ENCODE measurements at regions not wholly inside any gene's neighbourhood (a gene's known extent, or its start where the extent isn't known, plus 50 kb on each side); places are given as distances from the start of the nearest gene placed in this dataset.

DNA sequence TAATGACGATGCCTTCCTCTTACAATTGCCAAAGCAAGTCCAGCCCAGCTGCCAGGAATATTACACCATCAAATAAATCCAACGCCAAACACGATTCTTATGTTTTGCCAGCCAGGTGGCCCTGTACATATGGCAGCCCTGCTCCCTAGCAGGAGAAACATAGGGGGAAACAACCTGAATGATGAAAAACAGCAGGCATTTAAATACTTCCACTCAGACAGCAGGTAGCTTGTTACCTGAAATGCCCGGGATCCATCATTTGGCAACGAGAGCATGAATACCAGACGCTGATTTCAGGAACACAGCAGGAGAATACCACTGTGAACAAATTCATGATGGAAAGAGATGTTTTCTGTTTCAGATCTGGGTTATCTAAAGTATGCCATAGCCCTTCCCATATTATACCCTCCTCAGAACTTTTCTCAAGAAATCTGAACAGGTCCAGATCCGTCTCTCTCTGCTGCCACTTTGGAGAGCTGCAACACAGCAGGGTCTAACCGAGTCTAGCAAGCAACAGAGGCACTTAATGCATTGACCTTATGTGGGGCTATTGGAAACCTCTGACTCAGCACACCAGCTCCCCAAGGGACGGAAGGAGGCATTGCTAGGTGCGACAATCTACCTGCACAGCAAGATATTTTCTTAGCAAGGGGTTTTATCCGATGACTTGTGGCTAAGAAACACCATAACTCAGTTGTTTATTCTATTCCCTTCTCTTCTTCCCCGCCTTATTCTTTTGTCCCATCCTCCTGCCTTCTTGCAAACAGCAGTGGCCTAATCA lies 166.3 kb downstream of the BARHL2 start:
- H3K4me3 ChIP-seq = no peak overlapping the region
- 8 to 100% (median 73%) methylated on average over 3 to 12 of the region's 12 CpGs for WGBS, 10 experiments

DNA sequence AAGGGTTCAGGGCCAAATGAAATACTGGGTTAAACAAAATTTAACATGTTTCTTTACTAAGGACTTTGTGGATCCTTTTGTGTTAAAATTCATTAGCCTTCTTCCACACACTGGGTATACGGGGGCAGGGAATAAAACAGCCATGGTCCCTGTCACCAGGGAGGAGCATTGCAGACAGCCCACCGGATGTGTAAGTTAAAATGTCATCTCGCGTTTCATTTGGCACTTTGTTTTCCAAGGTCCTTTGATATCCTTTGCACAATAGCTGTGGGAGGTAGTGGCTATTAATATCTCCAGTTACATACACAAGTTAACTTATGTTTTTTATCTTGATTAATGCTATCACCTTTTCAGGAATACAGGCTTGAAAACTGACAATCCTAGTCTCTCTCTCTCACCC lies 172.7 kb downstream of the BARHL2 start:
- Histone ChIP-seq H3K27ac (no peak overlapping the region), H3K4me1 (replicated peaks in 1 of 2) (peaks cover 16 to 23% of the 10 kb centered on the region in 2 donors), H3K4me3 (no peak overlapping the region)
- WGBS, 10 experiments = 9 to 60% (median 40%) methylated on average over 1 to 4 of the region's 4 CpGs; no CpG with 5 or more reads in 1 of the 10 experiments
- in situ Hi-C loops (cut with MboI; ENCODE audit: low pct_unique_long_range_greater_than_20kb in 2 of 9, low sequenced_read_pairs in 9 of 9, unreplicated experiment in 9 of 9) = no loop called here
- ATAC-seq (replicated peaks in 6 of 8) = no peak

More for the DNA sequence above, 166.3 kb downstream of the BARHL2 start:
- no peak for ATAC-seq (replicated peaks in 6 of 8)
- Histone ChIP-seq H3K27ac (no peak overlapping the region), H3K4me1 (replicated peaks in 1 of 2) (no peaks in the 10 kb centered on the region)
- in situ Hi-C loops (cut with MboI; ENCODE audit: low pct_unique_long_range_greater_than_20kb in 2 of 9, low sequenced_read_pairs in 9 of 9, unreplicated experiment in 9 of 9) = no loop called here

DNA sequence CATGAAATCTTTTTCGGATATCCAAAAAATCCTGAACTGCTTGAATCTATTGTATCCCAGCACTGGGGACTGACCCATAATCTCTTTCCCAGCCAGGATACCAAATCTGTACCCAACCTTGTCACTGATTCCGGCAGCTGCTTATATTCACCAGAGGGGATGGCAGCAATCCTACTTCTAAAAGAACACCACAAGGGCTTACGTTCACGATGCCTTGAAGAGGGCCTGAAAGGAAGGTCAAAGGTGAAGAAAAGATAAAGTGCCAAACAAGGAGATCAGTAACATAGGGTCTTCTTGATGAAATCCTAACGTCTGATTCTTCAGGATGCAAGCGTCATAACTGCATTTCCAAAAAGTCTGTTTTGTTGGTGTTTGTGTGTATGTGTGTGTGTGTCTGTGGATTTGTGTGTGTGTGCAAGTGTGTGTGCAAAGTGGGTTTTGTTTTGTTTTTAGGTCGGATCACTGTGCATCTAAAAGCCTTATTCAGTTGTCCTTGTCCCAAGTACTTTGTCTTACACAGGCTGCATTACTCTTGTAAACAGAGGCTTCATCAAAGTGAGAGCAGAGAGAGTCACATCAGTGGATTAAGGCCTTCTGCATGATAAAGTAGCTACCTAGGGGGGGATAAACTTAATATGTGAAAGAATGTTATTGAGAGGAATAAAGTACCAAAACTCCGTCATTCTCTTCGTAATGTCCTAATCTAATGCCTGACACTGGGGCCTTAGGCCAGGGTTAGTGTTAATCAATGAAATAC lies 179.3 kb downstream of the BARHL2 start:
- 6 to 59% (median 36%) methylated on average over 1 to 9 of the region's 9 CpGs for WGBS, 10 experiments
- Histone ChIP-seq H3K4me1 (replicated peaks in 1 of 2) (peaks cover 12 to 16% of the 10 kb centered on the region in 2 donors), H3K4me3 (no peak overlapping the region), H3K27ac (no peak overlapping the region)
- in situ Hi-C loops (cut with MboI; ENCODE audit: low pct_unique_long_range_greater_than_20kb in 2 of 9, low sequenced_read_pairs in 9 of 9, unreplicated experiment in 9 of 9) = no loop called here
- no peak for ATAC-seq (replicated peaks in 6 of 8)

DNA sequence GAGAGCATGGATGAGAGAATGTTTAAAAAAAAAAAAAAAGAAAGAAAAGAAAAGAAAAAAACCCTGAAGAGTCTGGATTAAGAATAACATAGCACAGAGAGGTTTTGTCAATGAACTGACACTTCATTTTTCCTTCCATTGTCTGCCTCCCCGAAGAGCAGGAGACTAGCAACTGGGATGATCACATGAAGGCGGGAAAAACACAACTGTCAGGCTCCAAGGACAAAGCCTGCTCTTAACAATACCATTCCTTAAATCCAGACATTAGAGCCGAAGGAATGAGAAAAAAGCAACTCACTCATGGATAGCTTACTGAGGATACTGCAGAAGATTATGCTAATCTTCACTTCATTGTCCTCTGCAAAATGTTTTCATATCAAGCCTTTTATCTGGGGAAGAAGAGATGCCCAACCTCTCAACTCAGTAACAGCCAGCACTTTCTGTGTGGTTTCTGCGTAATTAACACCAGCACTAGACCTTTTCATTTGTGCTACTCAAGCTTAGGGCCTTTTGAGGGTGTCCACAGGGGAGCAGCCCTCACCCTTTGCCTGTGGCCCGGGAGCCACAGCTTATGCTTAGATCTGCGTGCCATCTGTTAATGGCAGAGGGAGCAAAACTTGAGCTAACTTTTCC lies 182.3 kb downstream of the BARHL2 start:
- Histone ChIP-seq H3K4me3 (no peak overlapping the region), H3K27ac (peak overlapping the region in 1 of 2 donors; percentile 49), H3K4me1 (replicated peaks in 1 of 2) (peaks cover 9 to 15% of the 10 kb centered on the region in 2 donors)
- WGBS, 10 experiments = 4 to 38% (median 11%) methylated on average over 3 to 6 of the region's 6 CpGs
- peak in 5 of 8 experiments; percentile 68 to 89 (median 69) for ATAC-seq (replicated peaks in 6 of 8)
- in situ Hi-C loops (cut with MboI; ENCODE audit: low pct_unique_long_range_greater_than_20kb in 2 of 9, low sequenced_read_pairs in 9 of 9, unreplicated experiment in 9 of 9) = no loop called here

- Histone ChIP-seq H3K27ac (peak overlapping the region in 1 of 2 donors; percentile 49), H3K4me1 (replicated peaks in 1 of 2) (peaks cover 9 to 15% of the 10 kb centered on the region in 2 donors), H3K4me3 (no peak overlapping the region)
- 5 to 77% (median 54%) methylated on average over 1 to 6 of the region's 6 CpGs for WGBS, 10 experiments
- in situ Hi-C loops (cut with MboI; ENCODE audit: low pct_unique_long_range_greater_than_20kb in 2 of 9, low sequenced_read_pairs in 9 of 9, unreplicated experiment in 9 of 9) = no loop called here
- peak in 1 of 8 experiments; percentile 25 for ATAC-seq (replicated peaks in 6 of 8)
Observed at GRCh38 chr1:90534116-90534515, 183.0 kb downstream of the BARHL2 start.

DNA sequence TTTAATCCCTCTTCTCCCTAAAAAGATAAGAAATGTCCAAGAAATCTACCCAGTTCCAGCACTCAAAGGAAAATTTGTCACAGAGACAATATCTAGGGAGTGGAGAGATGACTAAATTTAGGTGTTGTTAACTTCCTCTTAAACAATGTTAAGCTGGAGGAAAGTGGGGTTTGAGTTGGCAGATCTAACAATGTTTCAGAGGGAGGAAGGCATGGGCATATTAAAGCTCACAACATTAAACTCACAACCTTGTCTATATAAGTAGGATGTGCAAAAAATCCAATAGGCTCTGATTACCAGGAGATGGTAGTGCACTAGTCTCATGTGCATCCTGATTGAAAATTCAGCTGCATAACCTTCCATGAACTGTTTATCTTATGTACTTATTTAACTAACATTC lies 190.1 kb downstream of the BARHL2 start:
- ATAC-seq (replicated peaks in 6 of 8) = no peak
- H3K4me3 ChIP-seq = no peak overlapping the region
- in situ Hi-C loops (cut with MboI; ENCODE audit: low pct_unique_long_range_greater_than_20kb in 2 of 9, low sequenced_read_pairs in 9 of 9, unreplicated experiment in 9 of 9) = no loop called here
- no peak overlapping the region for H3K27ac ChIP-seq
- H3K4me1 ChIP-seq (replicated peaks in 1 of 2) = no peaks in the 10 kb centered on the region

DNA sequence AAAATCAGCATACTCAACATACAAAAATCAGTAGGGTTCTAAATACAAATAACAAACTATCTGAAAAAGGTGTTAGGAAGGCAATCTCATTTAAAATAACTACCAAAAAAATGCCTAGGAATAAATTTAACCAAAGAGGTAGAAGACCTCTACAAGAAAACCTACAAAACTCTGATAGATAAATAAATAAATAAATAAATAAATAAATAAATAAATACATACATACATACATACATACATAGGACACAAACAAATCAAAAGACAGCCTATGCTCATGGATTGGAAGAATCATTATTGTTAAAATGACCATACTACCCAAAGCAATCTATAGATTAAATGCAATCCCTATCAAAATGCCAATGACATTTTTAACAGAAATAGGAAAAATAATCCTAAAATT lies 194.7 kb downstream of the BARHL2 start:
- ATAC-seq (replicated peaks in 6 of 8) = no peak
- in situ Hi-C loops (cut with MboI; ENCODE audit: low pct_unique_long_range_greater_than_20kb in 2 of 9, low sequenced_read_pairs in 9 of 9, unreplicated experiment in 9 of 9) = no loop called here
- Histone ChIP-seq H3K4me3 (no peak overlapping the region), H3K4me1 (replicated peaks in 1 of 2) (no peaks in the 10 kb centered on the region), H3K27ac (no peak overlapping the region)

DNA sequence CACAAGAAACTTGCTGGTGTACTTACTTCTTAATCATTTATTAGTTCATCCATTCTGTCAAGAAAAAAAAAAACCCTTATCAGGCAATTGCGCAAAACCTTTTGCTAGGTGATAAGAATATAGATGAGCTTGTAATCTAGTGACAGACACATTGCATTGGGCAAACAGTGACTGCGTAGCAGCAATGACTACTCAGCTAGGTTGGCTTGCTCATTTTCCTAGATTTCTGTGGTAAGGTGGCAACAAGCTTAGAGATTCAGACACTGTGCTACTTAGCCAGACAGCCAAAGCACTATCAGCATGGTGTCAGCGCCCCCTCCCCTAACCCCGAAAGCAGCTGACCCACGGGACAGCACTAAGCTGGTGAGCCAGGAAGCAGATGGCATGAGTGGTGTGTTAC lies 203.1 kb downstream of the BARHL2 start:
- WGBS, 10 experiments = 17 to 100% (median 94%) methylated on average over 1 to 5 of the region's 5 CpGs; no CpG with 5 or more reads in 1 of the 10 experiments
- H3K27ac ChIP-seq = no peak overlapping the region
- ATAC-seq (replicated peaks in 6 of 8) = no peak
- H3K4me3 ChIP-seq = no peak overlapping the region
- in situ Hi-C loops (cut with MboI; ENCODE audit: low pct_unique_long_range_greater_than_20kb in 2 of 9, low sequenced_read_pairs in 9 of 9, unreplicated experiment in 9 of 9) = no loop called here
- H3K4me1 ChIP-seq (replicated peaks in 1 of 2) = no peaks in the 10 kb centered on the region

DNA sequence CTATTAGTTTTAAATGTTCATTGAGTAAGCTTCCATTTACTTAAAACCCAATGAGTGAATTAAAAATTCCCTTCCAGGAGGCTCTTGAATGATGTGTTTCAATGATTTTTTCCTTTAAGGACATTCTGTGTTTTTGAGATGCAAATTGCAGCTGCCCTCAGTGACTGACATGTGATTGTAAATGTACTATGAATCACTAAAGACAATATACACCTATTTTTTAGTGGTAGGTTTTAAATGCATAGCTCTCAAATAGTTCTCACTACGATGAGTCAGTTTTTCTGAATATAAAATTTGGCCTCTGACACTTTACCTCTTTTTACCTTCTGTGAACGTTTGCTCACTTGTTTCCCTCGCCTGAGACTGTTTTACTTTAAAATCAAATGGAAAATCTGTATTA lies 204.7 kb downstream of the BARHL2 start:
- H3K4me1 ChIP-seq (replicated peaks in 1 of 2) = no peaks in the 10 kb centered on the region
- no peak overlapping the region for H3K4me3 ChIP-seq
- H3K27ac ChIP-seq = no peak overlapping the region
- WGBS, 10 experiments = 0 to 79% (median 50%) methylated on average over 1 to 3 of the region's 3 CpGs
- ATAC-seq (replicated peaks in 6 of 8) = peak in 2 of 8 experiments; percentile 30 to 55
- in situ Hi-C loops (cut with MboI; ENCODE audit: low pct_unique_long_range_greater_than_20kb in 2 of 9, low sequenced_read_pairs in 9 of 9, unreplicated experiment in 9 of 9) = no loop called here

- 0 to 79% (median 55%) methylated on average over 1 to 3 of the region's 3 CpGs; no CpG with 5 or more reads in 1 of the 10 experiments for WGBS, 10 experiments
- ATAC-seq (replicated peaks in 6 of 8) = no peak
- no peak overlapping the region for H3K27ac ChIP-seq
- H3K4me1 ChIP-seq (replicated peaks in 1 of 2) = no peaks in the 10 kb centered on the region
- H3K4me3 ChIP-seq = no peak overlapping the region
- in situ Hi-C loops (cut with MboI; ENCODE audit: low pct_unique_long_range_greater_than_20kb in 2 of 9, low sequenced_read_pairs in 9 of 9, unreplicated experiment in 9 of 9) = no loop called here
Observed at GRCh38 chr1:90510143-90510542, 207.0 kb downstream of the BARHL2 start.

DNA sequence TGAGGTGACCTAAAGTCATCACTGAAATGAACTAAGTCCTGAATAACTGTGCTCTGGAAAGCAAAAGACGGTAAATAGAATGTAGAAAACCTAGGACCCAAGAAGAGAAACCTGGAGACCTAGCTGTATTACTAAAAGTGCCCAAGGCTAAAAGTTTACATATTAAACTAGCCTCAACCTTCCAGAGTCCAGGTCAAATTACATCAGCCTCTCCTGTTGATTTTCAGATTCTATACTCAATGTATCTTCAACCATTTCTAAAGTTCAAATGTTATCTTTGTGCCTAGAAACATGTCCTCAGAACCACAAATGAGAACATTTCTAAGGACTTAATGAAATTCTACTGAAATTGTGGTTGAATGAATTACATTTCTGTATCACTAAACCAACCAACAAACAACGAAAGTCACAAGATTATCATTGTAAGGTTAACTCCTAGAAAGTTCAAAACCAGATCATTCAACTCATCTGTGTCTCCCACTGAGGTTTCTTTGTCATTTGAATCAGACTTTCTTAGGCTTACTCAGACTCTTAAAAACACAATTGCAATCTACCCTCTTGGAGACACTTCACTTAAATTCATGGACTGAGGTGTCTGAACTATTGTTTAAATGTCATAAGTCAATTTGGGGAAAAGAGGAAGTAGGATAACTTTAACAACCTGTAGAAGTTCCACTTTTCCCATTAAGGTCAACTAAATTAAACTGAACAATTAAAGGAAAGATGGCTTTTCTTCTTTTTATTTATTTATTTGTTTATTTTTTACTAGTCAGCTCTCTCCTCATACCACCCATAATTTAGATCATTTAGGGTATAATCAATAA lies 207.7 kb downstream of the BARHL2 start:
- no peaks in the 10 kb centered on the region for H3K4me1 ChIP-seq (replicated peaks in 1 of 2)
- ATAC-seq (replicated peaks in 6 of 8) = no peak
- no peak overlapping the region for H3K27ac ChIP-seq
- in situ Hi-C loops (cut with MboI; ENCODE audit: low pct_unique_long_range_greater_than_20kb in 2 of 9, low sequenced_read_pairs in 9 of 9, unreplicated experiment in 9 of 9) = no loop called here
- H3K4me3 ChIP-seq = no peak overlapping the region
- 11 to 100% (median 71%) methylated on average over 1 to 2 of the region's 2 CpGs; no CpG with 5 or more reads in 1 of the 10 experiments for WGBS, 10 experiments

GRCh38 chr1:90508376-90509167 lies 208.5 kb downstream of the BARHL2 start:
- Histone ChIP-seq H3K4me1 (replicated peaks in 1 of 2) (no peaks in the 10 kb centered on the region), H3K4me3 (no peak overlapping the region), H3K27ac (no peak overlapping the region)
- 0 to 100% (median 77%) methylated on average over 1 to 2 of the region's 2 CpGs for WGBS, 10 experiments
- ATAC-seq (replicated peaks in 6 of 8) = no peak
- in situ Hi-C loops (cut with MboI; ENCODE audit: low pct_unique_long_range_greater_than_20kb in 2 of 9, low sequenced_read_pairs in 9 of 9, unreplicated experiment in 9 of 9) = no loop called here

All from motor neuron (in vitro differentiated cells).